HG02840 (cell line): ENCODE measurements at regions not wholly inside any gene's neighbourhood (a gene's known extent, or its start where the extent isn't known, plus 50 kb on each side); places are given as distances from the start of the nearest gene placed in this dataset.

Source experiments
- ATAC-seq: cut with Tn5 transposase; IDR thresholded peaks from one replicate; pipeline ENCODE4 v1.9.1; 2021; ENCODE audit warnings: mild to moderate bottlenecking, moderate library complexity, moderate number of reproducible peaks; ENCODE audit not compliant: unreplicated experiment, low FRiP score

GRCh38 chr10:29136411-29136810 is 152.5 kb upstream of the LYZL1 start:
- no peak for ATAC-seq

GRCh38 chr10:29140151-29140550 is 148.7 kb upstream of the LYZL1 start:
- ATAC-seq, result no peak

- no peak for ATAC-seq
Observed at GRCh38 chr10:29140991-29141390, 147.9 kb upstream of the LYZL1 start.

GRCh38 chr10:29141761-29142160 is 147.1 kb upstream of the LYZL1 start:
- ATAC-seq, result no peak

GRCh38 chr10:29142516-29143314 is 146.2 kb upstream of the LYZL1 start:
- ATAC-seq, result no peak

- ATAC-seq, result no peak
Observed at GRCh38 chr10:29144126-29144525, 144.7 kb upstream of the LYZL1 start.

- no peak for ATAC-seq
Observed at GRCh38 chr10:29146311-29147100, 142.4 kb upstream of the LYZL1 start.

GRCh38 chr10:29150010-29150409 is 138.9 kb upstream of the LYZL1 start:
- ATAC-seq, result no peak

GRCh38 chr10:29151005-29151404 is 137.9 kb upstream of the LYZL1 start:
- ATAC-seq, result no peak

GRCh38 chr10:29157321-29157720 is 131.5 kb upstream of the LYZL1 start:
- ATAC-seq, result no peak

- no peak for ATAC-seq
Observed at GRCh38 chr10:29158066-29158465, 130.8 kb upstream of the LYZL1 start.

- no peak for ATAC-seq
Observed at GRCh38 chr10:29160150-29160617, 128.7 kb upstream of the LYZL1 start.

GRCh38 chr10:29163746-29164145 is 125.1 kb upstream of the LYZL1 start:
- ATAC-seq, result no peak

GRCh38 chr10:29166713-29167112 is 122.2 kb upstream of the LYZL1 start:
- ATAC-seq, result no peak

- ATAC-seq, result no peak
Observed at GRCh38 chr10:29169021-29169420, 119.8 kb upstream of the LYZL1 start.

- no peak for ATAC-seq
Observed at GRCh38 chr10:29171717-29172116, 117.2 kb upstream of the LYZL1 start.

GRCh38 chr10:29174389-29174788 is 114.5 kb upstream of the LYZL1 start:
- no peak for ATAC-seq

GRCh38 chr10:29176845-29177832 is 111.7 kb upstream of the LYZL1 start:
- no peak for ATAC-seq

GRCh38 chr10:29181936-29182335 is 106.9 kb upstream of the LYZL1 start:
- no peak for ATAC-seq

- ATAC-seq, result no peak
Observed at GRCh38 chr10:29183301-29183945, 105.4 kb upstream of the LYZL1 start.
